Dedifferentiated amniotic fluid mesenchymal stem cell (primary cell): ENCODE measurements at regions not wholly inside any gene's neighbourhood (a gene's known extent, or its start where the extent isn't known, plus 50 kb on each side); places are given as distances from the start of the nearest gene placed in this dataset.
"Not testable (repeated sequence)": the region's sequence is repeated elsewhere in the genome, so short reads cannot be mapped to it uniquely, and the experiment has no call there.

Source experiments
- DNase-seq: peaks from one replicate; pipeline ENCODE4 v3.0.0-alpha.2; 2016; ENCODE audit errors: extremely low spot score

DNA sequence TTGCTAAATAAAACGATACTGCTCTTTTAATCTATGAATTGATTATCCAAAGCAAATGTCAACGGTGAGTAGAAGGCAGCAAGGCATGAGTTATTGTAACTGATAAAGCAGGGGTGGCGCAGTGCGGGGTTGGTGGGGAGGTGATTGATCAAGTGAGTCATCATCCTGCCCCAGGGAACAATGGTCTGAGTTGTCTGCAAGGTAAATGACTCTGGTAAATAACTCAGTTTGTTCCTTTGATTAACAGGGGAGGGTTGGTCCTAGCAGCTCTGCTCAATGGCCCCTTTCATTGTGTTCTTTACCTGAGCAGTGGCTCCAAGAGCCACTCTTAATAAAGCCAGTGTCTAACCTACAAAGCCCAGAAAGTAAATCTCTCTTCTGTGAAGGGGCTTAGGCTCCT lies 91.8 kb downstream of the QRSL1 start:
- DNase-seq: not testable (repeated sequence)
